GM18867 (cell line): ENCODE measurements at regions not wholly inside any gene's neighbourhood (a gene's known extent, or its start where the extent isn't known, plus 50 kb on each side); places are given as distances from the start of the nearest gene placed in this dataset.

Experiments used
- ATAC-seq: cut with Tn5 transposase; IDR thresholded peaks from one replicate; pipeline ENCODE4 v1.9.1; 2021; ENCODE audit warnings: mild to moderate bottlenecking, moderate library complexity; ENCODE audit not compliant: unreplicated experiment

DNA sequence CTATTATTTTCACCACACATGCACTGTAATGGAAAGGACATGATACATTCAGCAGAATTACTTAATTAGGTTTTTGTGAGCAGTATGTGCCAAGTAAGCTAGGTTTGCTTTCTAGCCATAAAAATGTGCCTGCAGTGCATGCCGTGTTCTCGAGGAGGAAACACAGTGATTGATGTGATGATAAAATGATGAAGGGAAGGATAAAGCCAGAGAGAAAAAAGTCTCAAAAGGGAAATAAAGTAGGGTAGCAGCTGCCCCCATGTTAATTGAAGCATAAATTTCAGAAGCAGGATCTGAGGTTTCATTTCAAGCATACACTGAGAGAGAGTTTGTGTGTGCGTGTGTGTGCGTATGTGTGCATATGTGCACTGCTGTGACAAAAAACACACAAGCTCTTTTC, 714.2 kb upstream of the C9orf72 start:
- no peak for ATAC-seq

- no peak for ATAC-seq
Measured at GRCh38 chr9:28289746-28290145, 716.5 kb upstream of the C9orf72 start.

DNA sequence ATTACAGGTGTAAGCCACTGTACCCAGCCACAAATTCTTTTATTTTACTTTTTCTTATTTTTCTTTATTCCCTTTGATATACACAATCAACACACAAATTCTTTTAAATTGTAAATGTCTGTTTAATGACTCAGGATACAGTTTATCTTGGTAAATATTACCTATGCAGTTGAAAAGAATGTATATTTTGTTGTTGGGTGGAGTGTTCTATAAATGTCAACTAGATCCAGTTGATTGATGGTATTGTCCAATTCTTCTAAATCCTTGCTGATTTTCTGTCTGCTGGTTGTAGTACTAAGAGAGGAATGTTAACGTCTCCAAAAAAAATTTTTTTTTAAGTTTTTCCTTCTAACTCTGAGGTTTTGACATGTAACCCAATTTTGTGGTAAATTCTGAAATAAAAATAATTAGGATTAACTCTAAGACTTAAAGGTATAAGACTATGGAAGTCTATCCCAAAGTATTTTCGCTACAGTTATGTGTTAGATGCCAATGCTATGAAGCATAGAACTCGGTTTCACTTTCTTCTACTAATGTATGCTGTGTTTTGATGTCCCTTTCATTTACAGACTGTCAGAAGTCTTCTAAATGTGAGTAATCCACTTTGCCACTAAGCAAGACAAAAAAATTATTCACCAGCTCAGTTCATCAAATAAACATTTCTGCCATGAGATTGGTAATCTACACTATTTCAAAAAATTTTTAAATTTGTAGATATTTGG, 720.2 kb upstream of the C9orf72 start:
- no peak for ATAC-seq

- ATAC-seq = no peak
Measured at GRCh38 chr9:28301281-28301680, 728.0 kb upstream of the C9orf72 start.

GRCh38 chr9:28317745-28318144, 744.5 kb upstream of the C9orf72 start:
- no peak for ATAC-seq

DNA sequence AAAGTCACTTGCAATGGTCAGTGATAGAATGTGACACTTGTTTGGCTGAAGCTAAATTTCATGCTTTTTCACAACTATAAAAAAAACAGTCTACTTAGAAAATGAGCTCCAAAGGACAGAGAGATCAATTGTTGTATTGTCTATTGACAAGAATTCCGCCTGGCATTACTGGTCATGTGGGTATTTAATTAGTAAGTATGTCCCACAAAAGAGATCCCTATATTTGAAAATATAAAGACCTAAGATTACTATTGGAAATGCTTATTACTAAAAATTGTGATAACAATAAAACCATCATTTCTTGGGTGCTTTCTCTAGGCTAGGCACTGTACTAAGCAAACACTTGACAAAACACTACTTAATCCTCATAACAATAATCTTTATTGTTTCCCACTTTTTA, 745.2 kb upstream of the C9orf72 start:
- ATAC-seq = no peak

GRCh38 chr9:28319981-28320380, 746.7 kb upstream of the C9orf72 start:
- ATAC-seq = no peak

DNA sequence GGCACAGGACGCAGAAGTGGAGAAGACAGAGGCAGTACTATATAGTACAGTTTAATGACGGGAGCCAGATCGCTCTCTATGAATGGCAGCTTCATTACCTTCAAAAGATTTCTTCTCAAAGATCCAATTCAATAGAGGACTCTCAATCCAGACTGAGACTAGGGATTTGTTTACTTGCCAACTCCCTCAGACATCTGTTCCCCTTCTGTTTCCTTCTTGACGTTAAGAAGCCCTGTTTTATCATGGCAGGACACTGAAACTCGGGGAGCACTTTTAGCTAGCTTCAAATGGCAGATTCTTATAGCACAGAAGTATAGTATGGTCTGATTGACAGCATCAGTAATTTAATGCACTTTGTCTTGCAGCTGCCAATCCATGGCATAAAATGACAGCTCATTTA, 747.3 kb upstream of the C9orf72 start:
- no peak for ATAC-seq

- ATAC-seq = no peak
Measured at GRCh38 chr9:28329323-28329722, 756.0 kb upstream of the C9orf72 start.

DNA sequence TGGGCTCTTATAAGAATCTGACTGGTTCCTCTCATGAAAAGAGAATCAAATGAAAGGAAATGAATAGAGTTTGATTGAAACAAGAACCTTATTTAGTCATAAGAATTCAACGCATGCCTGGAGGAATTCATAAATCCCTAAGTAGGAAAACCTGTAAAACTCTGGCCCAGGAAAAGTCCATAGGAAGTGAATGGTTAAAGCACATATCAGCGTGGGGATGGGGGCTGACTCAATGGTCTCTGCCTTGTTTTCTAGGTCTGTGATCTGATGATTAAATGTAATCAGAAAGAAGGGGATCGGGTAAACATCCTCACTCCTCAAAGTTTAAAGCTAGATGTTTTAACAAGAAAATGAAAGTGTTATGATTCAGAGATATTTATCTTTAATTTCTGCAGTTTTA, 759.4 kb upstream of the C9orf72 start:
- ATAC-seq = no peak

DNA sequence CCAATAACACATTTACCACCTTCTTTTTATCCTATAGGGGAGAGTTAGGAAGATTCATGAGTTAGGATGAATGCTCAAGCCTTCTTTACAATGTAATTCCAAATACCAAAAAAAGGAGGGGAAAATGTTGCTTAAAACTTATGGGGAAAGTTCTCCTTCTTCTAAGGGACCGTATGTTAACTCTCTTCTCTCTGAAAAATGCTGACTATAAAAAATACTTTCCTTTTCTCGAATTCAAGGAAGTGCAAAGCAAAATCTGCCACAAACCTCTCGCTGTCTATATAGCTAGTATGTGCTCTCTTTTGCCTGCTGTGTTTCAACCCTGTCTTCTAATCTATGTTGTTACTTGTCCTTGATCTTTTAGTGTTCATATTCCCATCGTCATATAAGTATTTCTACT, 768.6 kb upstream of the C9orf72 start:
- no peak for ATAC-seq

DNA sequence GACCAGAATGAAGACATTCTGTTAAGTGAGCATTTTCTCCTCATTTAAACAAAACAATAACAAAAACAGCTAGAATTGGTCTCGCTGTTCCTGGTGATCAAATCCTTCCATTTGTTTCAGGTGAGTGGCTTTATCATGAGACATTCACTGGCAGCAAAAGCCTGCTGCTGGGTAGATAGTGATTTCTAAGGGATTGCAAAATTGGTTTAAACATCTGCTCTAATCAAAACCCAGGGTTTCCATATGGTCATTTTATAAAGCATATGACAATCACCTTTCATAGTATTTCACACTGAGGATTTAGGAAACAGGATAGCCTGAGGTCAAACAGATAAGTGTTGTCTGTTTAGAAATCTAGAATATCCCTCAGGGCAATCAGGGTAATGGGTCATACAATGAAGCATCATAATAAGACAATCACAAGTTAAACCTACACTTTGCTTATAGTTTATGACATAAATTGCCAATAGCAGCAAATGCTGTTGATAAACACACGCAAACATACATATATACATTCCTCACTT, 769.6 kb upstream of the C9orf72 start:
- ATAC-seq = no peak

DNA sequence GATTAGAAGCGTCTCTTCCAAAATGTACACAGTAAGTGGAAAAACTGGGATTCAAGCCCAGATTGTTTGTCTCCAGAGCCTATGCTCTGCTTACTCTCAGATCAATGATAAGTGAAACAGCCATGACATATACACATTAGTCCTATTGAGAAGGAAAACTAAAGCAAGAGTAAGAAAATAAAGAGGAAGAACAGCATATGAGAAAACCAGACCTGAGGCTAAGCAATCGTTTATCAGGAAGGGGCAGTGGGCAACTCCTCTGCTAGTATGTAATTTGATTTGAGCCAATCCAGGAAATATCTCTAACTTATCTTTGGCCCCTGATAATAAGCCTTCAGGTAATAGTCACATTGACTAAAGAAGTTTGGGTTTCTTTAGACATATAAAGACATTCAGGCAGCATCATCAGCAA, 789.9 kb upstream of the C9orf72 start:
- ATAC-seq = no peak

DNA sequence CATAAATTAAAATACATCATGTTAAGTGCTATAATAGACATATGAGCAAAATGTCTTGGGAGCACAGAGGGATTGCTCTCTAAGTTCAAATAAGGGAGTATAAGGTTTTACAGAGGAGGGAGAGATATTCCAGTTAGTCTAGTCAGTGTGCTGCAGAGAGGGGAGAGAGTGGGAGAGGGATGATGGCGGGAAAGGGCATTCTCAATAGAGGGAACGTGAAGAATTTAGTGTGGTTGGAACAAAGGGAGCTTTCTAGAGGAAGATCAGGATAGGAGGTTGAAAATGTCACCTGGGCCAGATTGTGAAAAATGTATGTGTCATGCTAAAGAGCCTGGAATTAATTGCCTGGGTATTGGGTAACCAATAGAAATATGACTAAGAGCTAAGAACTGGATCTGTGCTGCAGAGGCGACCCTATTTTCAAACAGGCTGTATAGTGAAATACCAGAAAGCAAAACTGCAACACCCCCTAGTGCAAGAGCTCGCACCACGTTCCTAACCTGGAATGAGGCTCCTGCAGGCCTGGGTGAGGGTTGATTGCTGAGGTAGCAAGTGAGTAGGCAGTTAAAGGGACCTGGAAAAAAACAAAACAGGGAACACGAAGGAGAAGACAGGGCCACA, 791.8 kb upstream of the C9orf72 start:
- ATAC-seq = no peak

DNA sequence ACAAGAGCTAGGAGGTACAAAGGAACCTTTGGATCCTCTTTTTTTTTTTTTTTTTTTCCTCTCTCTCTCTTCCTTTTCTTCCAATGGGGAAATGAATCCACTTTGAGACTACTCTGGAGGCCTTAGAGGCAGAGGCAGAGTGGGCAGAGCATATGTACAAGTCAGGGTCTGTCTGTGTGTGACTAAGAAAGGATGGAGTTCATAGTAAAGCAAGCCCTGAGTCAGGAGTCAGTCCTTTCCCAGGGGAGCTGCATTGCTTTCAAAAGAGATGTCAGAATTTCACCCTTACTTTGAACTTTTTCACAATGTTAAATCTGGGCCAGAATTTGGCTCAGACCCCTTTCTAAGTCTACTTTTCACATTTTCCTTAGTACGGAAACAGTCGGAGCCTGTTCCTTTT, 792.4 kb upstream of the C9orf72 start:
- no peak for ATAC-seq

GRCh38 chr9:28378231-28378630, 805.0 kb upstream of the C9orf72 start:
- no peak for ATAC-seq

DNA sequence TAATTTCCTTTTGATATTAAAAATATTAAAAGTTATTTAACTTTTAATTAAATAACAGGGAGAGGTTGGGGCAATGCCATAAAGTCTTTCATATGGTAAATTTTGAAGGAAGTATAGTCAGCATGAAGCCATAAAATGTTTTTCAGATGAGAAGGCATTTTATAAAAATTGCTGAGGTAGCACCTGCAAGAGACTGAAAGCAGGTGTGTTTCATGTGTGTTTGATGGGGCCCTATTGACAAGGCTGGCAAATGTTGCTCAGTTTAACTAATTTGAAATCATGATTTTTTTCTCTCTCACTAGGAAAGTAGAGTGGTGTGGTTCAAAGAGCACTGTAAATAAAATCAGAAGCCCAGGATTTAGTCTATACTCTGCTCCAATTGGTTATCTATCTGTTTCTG, 805.8 kb upstream of the C9orf72 start:
- no peak for ATAC-seq

DNA sequence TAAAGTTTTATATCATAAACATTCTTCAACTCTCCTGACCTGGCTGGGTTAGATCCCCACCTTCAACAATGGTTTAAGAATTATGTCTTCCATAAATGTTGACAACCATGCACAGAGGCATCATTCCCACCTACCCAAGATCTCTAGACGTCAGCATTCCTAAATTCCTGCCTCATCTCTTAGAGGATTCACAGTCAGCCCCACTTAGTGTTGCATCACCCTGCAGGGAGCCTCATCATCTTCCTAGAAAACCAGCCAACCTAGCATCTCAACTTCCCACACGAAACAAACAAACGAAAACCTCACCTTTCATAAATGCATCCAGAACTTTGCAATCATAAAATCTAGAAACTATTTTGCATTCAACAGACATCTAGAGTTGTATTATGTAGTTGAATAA, 816.1 kb upstream of the C9orf72 start:
- no peak for ATAC-seq

DNA sequence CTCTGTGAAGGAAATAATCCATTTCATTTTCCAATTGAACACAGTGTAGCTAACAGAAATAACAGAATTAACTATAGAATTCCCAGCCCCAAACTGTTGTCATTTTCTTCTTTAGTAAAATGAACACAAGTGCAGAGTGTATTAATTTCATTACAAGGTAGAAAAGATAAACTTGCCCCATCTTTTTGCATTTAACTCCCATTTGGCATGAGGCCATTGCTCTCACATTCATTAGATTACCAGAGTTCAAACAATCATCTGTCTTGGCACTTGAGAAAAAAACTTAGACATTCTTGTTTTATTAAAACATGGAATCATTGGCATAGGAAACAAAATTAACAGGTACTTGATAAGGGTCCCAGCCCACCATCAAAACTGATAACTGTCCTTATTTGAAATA, 821.5 kb upstream of the C9orf72 start:
- no peak for ATAC-seq

- ATAC-seq = no peak
Measured at GRCh38 chr9:28396058-28396457, 822.8 kb upstream of the C9orf72 start.

DNA sequence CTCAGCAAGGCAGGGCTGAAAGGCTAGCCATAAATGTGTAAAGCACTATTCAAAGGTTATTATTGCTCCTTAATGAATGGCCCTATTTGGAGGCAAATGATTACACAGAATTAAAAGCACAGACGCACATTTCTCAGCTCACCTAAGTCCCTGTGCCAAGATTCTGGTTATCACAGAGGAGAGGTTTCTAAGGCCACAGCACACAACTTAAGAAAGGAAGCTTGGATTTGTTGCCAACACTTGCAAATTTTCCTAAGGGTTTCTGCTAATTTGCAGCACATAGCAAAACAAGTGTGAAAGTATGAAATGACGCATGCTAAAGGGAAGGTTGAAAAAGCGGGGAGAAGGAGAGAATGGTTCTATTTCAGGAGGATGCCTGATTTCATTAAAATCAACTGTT, 834.1 kb upstream of the C9orf72 start:
- no peak for ATAC-seq

- ATAC-seq = no peak
Measured at GRCh38 chr9:28409919-28410318, 836.6 kb upstream of the C9orf72 start.

DNA sequence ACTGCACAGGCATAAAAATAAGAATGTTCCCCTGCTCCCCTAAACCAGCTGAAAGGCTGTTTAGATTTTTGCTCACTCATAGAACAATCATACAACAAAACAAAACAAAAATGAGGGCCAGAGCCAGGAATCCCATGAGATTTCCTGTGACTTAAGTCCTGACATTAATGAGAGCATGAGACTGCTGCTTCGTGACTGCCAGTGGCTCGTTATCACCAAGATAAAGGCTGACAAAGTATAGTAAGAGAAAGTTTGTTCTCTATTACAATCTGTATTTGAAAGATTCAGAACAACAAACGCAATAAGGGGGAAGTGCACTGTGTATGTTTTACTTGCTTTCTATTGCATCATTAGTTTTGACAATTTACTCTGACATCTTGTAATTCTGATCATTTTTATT, 837.1 kb upstream of the C9orf72 start:
- no peak for ATAC-seq
